Peyer's patch (tissue), 4 donors: ENCODE measurements at regions not wholly inside any gene's neighbourhood (a gene's known extent, or its start where the extent isn't known, plus 50 kb on each side); places are given as distances from the start of the nearest gene placed in this dataset.

Source experiments
- POLR2A ChIP-seq, 2 donors: fragments of 450-650 bp; IDR thresholded peaks; one replicate each; pipeline ENCODE4 v1.5.1; 2017; ENCODE audit warnings: antibody characterized with exemption in 2 of 2, mild to moderate bottlenecking in 2 of 2, moderate library complexity in 2 of 2
- TF ChIP-seq, protein P1 (sequence below), 6 experiments: fragments of 450-650 bp in 4 of 6; fragments of 200-600 bp in 2 of 6; sonication (generic) in 1 of 6; IDR thresholded peaks; one replicate each; pipeline ENCODE4 v1.5.1; 2017 to 2019; ENCODE audit warnings: antibody characterized with exemption in 6 of 6, mild to moderate bottlenecking in 3 of 6, moderate library complexity in 1 of 6

- TF ChIP-seq, protein P1, sequence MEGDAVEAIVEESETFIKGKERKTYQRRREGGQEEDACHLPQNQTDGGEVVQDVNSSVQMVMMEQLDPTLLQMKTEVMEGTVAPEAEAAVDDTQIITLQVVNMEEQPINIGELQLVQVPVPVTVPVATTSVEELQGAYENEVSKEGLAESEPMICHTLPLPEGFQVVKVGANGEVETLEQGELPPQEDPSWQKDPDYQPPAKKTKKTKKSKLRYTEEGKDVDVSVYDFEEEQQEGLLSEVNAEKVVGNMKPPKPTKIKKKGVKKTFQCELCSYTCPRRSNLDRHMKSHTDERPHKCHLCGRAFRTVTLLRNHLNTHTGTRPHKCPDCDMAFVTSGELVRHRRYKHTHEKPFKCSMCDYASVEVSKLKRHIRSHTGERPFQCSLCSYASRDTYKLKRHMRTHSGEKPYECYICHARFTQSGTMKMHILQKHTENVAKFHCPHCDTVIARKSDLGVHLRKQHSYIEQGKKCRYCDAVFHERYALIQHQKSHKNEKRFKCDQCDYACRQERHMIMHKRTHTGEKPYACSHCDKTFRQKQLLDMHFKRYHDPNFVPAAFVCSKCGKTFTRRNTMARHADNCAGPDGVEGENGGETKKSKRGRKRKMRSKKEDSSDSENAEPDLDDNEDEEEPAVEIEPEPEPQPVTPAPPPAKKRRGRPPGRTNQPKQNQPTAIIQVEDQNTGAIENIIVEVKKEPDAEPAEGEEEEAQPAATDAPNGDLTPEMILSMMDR (IDR thresholded peaks at IDR 0.05), result no peak
- no peak for TF ChIP-seq POLR2A (IDR thresholded peaks at IDR 0.05)
Observed at GRCh38 chr4:13171292-13172057, 312.7 kb downstream of the RAB28 start.
